GM12878 (cell line): ENCODE measurements at regions not wholly inside any gene's neighbourhood (a gene's known extent, or its start where the extent isn't known, plus 50 kb on each side); places are given as distances from the start of the nearest gene placed in this dataset.

Experiments used
- ATAC-seq: fragments of 200-7000 bp; cut with Tn5 transposase; 3 replicates; pipeline ENCODE4 v1.9.1; 2020; ENCODE audit warnings: mild to moderate bottlenecking, moderate library complexity
- BruUV-seq: library from RNA; stranded (reverse); fragments of 400-500 nt; replicated peaks from 2 replicates; lab custom pipeline; 2021; lab: Mats Ljungman, UMichigan
- CTCF ChIA-PET: fragments of 300-600 bp; sonication (Branson Sonifier 250); formaldehyde crosslinking; extraction: SDS; loops from one replicate; lab custom pipeline; 2021; ENCODE audit warnings: inconsistent platforms; lab: Yijun Ruan, JAX
- POLR2A ChIA-PET: fragments of 350-600 bp; formaldehyde crosslinking; extraction: SDS; loops from one replicate; lab custom pipeline; 2021; ENCODE audit warnings: inconsistent platforms; lab: Charles Lee
- RAD21 ChIA-PET: fragments of 300-600 bp; sonication (Branson Sonifier 250); formaldehyde crosslinking; loops from one replicate; lab custom pipeline; 2023; ENCODE audit warnings: antibody characterized with exemption; ENCODE audit not compliant: unreplicated experiment; lab: Charles Lee
- SMC1A ChIA-PET: fragments of 300-600 bp; sonication (Branson Sonifier 250); formaldehyde crosslinking; loops from one replicate; lab custom pipeline; 2023; ENCODE audit not compliant: unreplicated experiment, uncharacterized antibody; lab: Charles Lee
- DNase-seq: peaks from one replicate; pipeline ENCODE4 v3.0.0-alpha.2; 2011; ENCODE audit warnings: low read depth, low spot score
- FAIRE-seq: peaks from 3 replicates; lab custom pipeline; 2011; peaks lifted over from hg19 to GRCh38; lab: Jason Lieb, UNC
- H2AFZ ChIP-seq: 2 replicates; pipeline ENCODE4 v1.6.0; 2011; ENCODE audit warnings: low read depth, low read length, control low read depth; ENCODE audit not compliant: control insufficient read depth
- H3K27ac ChIP-seq: 2 replicates; pipeline ENCODE4 v1.5.1; 2011; ENCODE audit warnings: control low read depth; ENCODE audit not compliant: control insufficient read depth, insufficient read depth
- H3K27me3 ChIP-seq, 2 experiments: replicated peaks in 1 of 2; 2 replicates each; pipeline versions ENCODE4 v1.6.0 to v1.6.1; 2011; ENCODE audit warnings: low read length in 1 of 2; ENCODE audit not compliant: control insufficient read depth in 2 of 2, insufficient read depth in 2 of 2
- H3K36me3 ChIP-seq, 2 experiments: 2 replicates each; pipeline ENCODE4 v1.5.1; 2011; ENCODE audit warnings: low read length in 1 of 2; ENCODE audit not compliant: control insufficient read depth in 2 of 2, insufficient read depth in 2 of 2
- H3K4me1 ChIP-seq: 2 replicates; pipeline ENCODE4 v1.6.1; 2011; ENCODE audit warnings: mild to moderate bottlenecking, low read length, moderate library complexity, mixed read lengths; ENCODE audit not compliant: control insufficient read depth, insufficient read depth
- H3K4me2 ChIP-seq: 2 replicates; pipeline ENCODE4 v1.6.0; 2011; ENCODE audit warnings: control low read depth; ENCODE audit not compliant: control insufficient read depth, insufficient read depth
- H3K4me3 ChIP-seq: fragments of 200-600 bp; sonication (generic); 2 replicates; pipeline ENCODE4 v1.5.1; 2016
- H3K79me2 ChIP-seq: 2 replicates; pipeline ENCODE4 v1.6.0; 2011; ENCODE audit warnings: low read length; ENCODE audit not compliant: control insufficient read depth, insufficient read depth
- H3K9ac ChIP-seq: 2 replicates; pipeline ENCODE4 v1.8.0; 2011; ENCODE audit warnings: low read length, control low read depth, mixed read lengths; ENCODE audit not compliant: control insufficient read depth, insufficient read depth
- H3K9me3 ChIP-seq: replicated peaks from 3 replicates; pipeline ENCODE4 v1.5.1; 2011; ENCODE audit warnings: mild to moderate bottlenecking, low read length; ENCODE audit not compliant: control insufficient read depth, insufficient read depth
- H4K20me1 ChIP-seq: 2 replicates; pipeline ENCODE4 v1.6.0; 2011; ENCODE audit not compliant: control insufficient read depth, insufficient read depth
- FOS ChIP-seq: IDR thresholded peaks from 3 replicates; pipeline ENCODE4 v1.6.1; 2011; ENCODE audit warnings: borderline replicate concordance; ENCODE audit not compliant: insufficient read length; ENCODE audit errors: extremely low read depth
- GATAD2B ChIP-seq: fragments of 450-650 bp; conservative IDR thresholded peaks from 2 replicates; pipeline ENCODE4 v1.6.1; 2017; ENCODE audit warnings: low read depth, mild to moderate bottlenecking, moderate library complexity
- HDAC6 ChIP-seq: fragments of 200-600 bp; sonication (generic); IDR thresholded peaks from one replicate; pipeline ENCODE4 v1.8.0; 2017; ENCODE audit warnings: antibody characterized with exemption; ENCODE audit not compliant: unreplicated experiment
- KDM1A ChIP-seq: fragments of 200-600 bp; sonication (generic); IDR thresholded peaks from 2 replicates; pipeline ENCODE4 v1.6.1; 2016; ENCODE audit warnings: borderline replicate concordance
- MYC ChIP-seq: IDR thresholded peaks from 2 replicates; pipeline ENCODE4 v1.6.1; 2011; ENCODE audit warnings: mild to moderate bottlenecking, low read length, moderate library complexity, inconsistent platforms; ENCODE audit not compliant: insufficient read depth, insufficient replicate concordance, insufficient read length, severe bottlenecking
- NFXL1 ChIP-seq: fragments of 450-650 bp; IDR thresholded peaks from 2 replicates; pipeline ENCODE4 v1.6.1; 2017; ENCODE audit warnings: antibody characterized with exemption, mild to moderate bottlenecking, borderline replicate concordance
- NFYB ChIP-seq: IDR thresholded peaks from 2 replicates; pipeline ENCODE4 v1.6.1; 2011; ENCODE audit warnings: low read depth, mild to moderate bottlenecking, low read length, improper control_type of control experiment, moderate library complexity; ENCODE audit not compliant: insufficient read depth
- POLR2AphosphoS2 ChIP-seq: IDR thresholded peaks from 2 replicates; pipeline ENCODE4 v1.6.1; 2011; ENCODE audit warnings: low read depth, mild to moderate bottlenecking, low read length, improper control_type of control experiment, moderate library complexity
- RUNX3 ChIP-seq: IDR thresholded peaks from 2 replicates; pipeline ENCODE4 v1.6.1; 2012; ENCODE audit warnings: low read length, inconsistent platforms
- SMARCA5 ChIP-seq: fragments of 450-650 bp; IDR thresholded peaks from 2 replicates; pipeline ENCODE4 v1.6.1; 2017; ENCODE audit warnings: mild to moderate bottlenecking
- SPI1 ChIP-seq: IDR thresholded peaks from 2 replicates; pipeline ENCODE4 v1.6.1; 2011; ENCODE audit warnings: low read depth, mild to moderate bottlenecking, low read length, moderate library complexity, borderline replicate concordance; ENCODE audit not compliant: insufficient read depth
- SRF ChIP-seq, 2 experiments: IDR thresholded peaks; 2 replicates each; pipeline ENCODE4 v1.6.1; 2011; ENCODE audit warnings: low read depth in 2 of 2, low read length in 2 of 2, mild to moderate bottlenecking in 1 of 2, moderate library complexity in 1 of 2
- SUZ12 ChIP-seq: fragments of 200-600 bp; sonication (generic); IDR thresholded peaks from one replicate; pipeline ENCODE4 v1.6.1; 2018; ENCODE audit warnings: antibody characterized with exemption, mild to moderate bottlenecking; ENCODE audit not compliant: unreplicated experiment
- TAF1 ChIP-seq: IDR thresholded peaks from 2 replicates; pipeline ENCODE4 v1.6.1; 2011; ENCODE audit warnings: mild to moderate bottlenecking, low read depth, low read length, borderline replicate concordance
- ZBED1 ChIP-seq: IDR thresholded peaks from 2 replicates; pipeline ENCODE4 v1.6.1; 2016; ENCODE audit warnings: borderline replicate concordance
- ZNF207 ChIP-seq: fragments of 450-650 bp; IDR thresholded peaks from 2 replicates; pipeline ENCODE4 v1.6.1; 2014; ENCODE audit warnings: antibody characterized with exemption, mild to moderate bottlenecking, borderline replicate concordance
- WGBS: methylation state at CpG from one replicate; pipeline ENCODE4 v1.1.6; 2016; ENCODE audit warnings: low lambda C conversion rate; ENCODE audit not compliant: insufficient replicate concordance, insufficient coverage; ENCODE audit errors: missing lambda C conversion rate; 5-methylcytosine and 5-hydroxymethylcytosine counted together
- in situ Hi-C: fragments of 300-500 bp; cut with MboI; formaldehyde crosslinking; loops from 9 replicates; pipeline ENCODE4 v1.14.3; 2018; ENCODE audit warnings: mixed read lengths
- intact Hi-C: fragments of 100-400 bp; cut with micrococcal nuclease; formaldehyde crosslinking; loops from one replicate; pipeline ENCODE4 v1.14.2; 2022; ENCODE audit not compliant: unreplicated experiment
- TF ChIP-seq, protein P1 (sequence below): IDR thresholded peaks from 2 replicates; pipeline ENCODE4 v1.6.1; 2012; ENCODE audit warnings: low read depth, low read length, improper control_type of control experiment
- TF ChIP-seq, protein P2 (sequence below): fragments of 150-350 bp; IDR thresholded peaks from 2 replicates; pipeline ENCODE4 v1.6.1; 2014; ENCODE audit warnings: mild to moderate bottlenecking, low read depth, low read length
- TF ChIP-seq, protein P3 (sequence below): fragments of 450-650 bp; IDR thresholded peaks from 2 replicates; pipeline ENCODE4 v1.6.1; 2017; ENCODE audit warnings: mild to moderate bottlenecking, low read depth, inconsistent platforms; ENCODE audit not compliant: poor library complexity, severe bottlenecking

DNA sequence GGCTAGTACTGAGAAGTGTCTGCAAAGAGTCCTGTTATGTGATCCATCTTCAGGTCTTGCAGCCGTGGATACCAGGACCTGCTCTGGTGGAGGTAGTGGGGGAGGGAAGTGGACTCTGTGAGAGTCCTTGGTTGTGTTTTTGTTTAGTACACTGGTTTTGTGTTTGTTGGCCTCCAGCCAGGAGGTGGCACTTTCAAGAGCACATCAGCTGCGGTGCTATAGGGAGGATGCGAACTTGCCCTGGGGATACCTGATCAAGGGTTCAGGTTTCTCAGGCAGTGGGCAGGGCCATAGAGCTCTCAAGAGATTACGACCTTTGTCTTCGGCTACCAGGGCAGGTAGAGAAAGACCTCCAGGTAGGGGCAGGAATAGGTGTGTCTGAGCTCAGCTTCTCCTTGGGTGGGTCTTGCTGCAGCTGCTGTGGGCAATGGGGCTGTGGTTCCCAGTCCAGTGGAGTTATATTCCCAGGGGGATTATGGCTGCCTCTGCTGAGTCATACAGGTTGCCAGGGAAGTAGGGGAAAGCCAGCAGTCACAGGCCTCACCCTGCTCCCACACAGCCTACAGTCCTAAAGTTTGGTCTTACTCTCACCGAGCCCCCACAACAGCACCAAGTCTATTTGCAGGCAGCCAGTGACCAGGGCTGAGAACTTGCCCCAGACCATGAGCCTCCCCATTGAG lies 132.8 kb upstream of the NPHP3 start (continued):
- TF ChIP-seq KDM1A (no peak), RUNX3 (no peak), SMARCA5 (no peak), MYC (no peak)

DNA sequence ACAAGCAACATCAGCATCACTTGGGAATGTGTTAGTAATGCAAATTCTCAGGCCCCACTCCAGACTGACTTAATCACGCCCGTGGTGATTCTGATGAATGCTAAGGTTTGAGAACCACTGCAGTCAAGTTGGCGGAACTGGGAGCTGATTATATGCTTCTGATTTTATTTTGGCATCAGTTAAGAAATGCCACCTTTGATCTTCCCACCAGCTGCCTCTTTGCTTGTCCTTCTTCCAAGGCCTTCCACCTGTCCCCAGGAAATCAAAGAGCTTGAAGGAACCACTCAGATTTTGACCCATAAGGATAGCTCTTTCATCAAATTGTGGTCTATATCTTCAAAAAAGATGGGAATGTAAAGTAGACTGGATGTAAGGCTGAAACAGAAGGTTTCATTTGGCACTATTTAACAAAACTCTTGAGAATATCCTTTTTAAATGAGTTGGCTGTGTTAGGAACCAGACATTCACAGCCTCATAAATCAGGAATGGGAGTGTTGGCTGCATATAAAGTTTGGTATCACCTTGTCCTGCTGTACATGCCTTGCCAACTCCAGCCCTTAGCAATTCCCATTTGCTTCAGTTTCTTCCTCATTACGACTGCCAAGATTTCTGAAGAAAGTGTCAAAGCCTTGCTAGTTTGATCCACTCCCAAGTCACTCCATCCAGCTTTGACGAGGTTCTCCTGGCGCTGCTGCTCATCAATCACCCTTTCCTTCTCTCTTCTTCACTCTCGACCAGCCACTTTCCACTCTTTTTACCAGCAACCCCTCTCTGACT lies 125.8 kb upstream of the NPHP3 start:
- no TSS peak for BruUV-seq
- H3K9ac ChIP-seq, result no peak overlapping the region
- H3K36me3 ChIP-seq, result no peaks in the 10 kb centered on the region
- H3K4me1 ChIP-seq, result no peaks in the 10 kb centered on the region
- no peaks in the 10 kb centered on the region for H3K27me3 ChIP-seq
- ATAC-seq (no peak), FAIRE-seq (no peak), DNase-seq (no peak)
- no peaks in the 10 kb centered on the region for H3K79me2 ChIP-seq
- in situ Hi-C loops (no loop called here), intact Hi-C loops (no loop called here)
- SMC1A ChIA-PET, result no interaction called here
- RAD21 ChIA-PET, result no interaction called here
- no peak overlapping the region for H2AFZ ChIP-seq
- no peak overlapping the region for H3K27ac ChIP-seq
- H3K4me3 ChIP-seq, result no peak overlapping the region
- 7% methylated on average over 7 of the region's 7 CpGs for WGBS
- H3K4me2 ChIP-seq, result no peak overlapping the region
- CTCF ChIA-PET, result no interaction called here
- no peaks in the 10 kb centered on the region for H3K9me3 ChIP-seq
- H4K20me1 ChIP-seq, result no peaks in the 10 kb centered on the region
- POLR2A ChIA-PET, result no interaction called here
- TF ChIP-seq SPI1 (no peak), SUZ12 (no peak), SMARCA5 (no peak), HDAC6 (no peak), POLR2AphosphoS2 (no peak), SRF (IDR thresholded peaks at IDR 0.05; ENCODE audit: low read depth in 2 of 2, low read length in 2 of 2) (no peak), NFYB (no peak), GATAD2B (no peak), ZBED1 (no peak), ZNF207 (no peak), TAF1 (no peak), NFXL1 (no peak), FOS (no peak)
- TF ChIP-seq, protein P1, sequence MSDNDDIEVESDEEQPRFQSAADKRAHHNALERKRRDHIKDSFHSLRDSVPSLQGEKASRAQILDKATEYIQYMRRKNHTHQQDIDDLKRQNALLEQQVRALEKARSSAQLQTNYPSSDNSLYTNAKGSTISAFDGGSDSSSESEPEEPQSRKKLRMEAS, result no peak
- TF ChIP-seq, protein P2, sequence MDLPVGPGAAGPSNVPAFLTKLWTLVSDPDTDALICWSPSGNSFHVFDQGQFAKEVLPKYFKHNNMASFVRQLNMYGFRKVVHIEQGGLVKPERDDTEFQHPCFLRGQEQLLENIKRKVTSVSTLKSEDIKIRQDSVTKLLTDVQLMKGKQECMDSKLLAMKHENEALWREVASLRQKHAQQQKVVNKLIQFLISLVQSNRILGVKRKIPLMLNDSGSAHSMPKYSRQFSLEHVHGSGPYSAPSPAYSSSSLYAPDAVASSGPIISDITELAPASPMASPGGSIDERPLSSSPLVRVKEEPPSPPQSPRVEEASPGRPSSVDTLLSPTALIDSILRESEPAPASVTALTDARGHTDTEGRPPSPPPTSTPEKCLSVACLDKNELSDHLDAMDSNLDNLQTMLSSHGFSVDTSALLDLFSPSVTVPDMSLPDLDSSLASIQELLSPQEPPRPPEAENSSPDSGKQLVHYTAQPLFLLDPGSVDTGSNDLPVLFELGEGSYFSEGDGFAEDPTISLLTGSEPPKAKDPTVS, result no peak
- TF ChIP-seq, protein P3, sequence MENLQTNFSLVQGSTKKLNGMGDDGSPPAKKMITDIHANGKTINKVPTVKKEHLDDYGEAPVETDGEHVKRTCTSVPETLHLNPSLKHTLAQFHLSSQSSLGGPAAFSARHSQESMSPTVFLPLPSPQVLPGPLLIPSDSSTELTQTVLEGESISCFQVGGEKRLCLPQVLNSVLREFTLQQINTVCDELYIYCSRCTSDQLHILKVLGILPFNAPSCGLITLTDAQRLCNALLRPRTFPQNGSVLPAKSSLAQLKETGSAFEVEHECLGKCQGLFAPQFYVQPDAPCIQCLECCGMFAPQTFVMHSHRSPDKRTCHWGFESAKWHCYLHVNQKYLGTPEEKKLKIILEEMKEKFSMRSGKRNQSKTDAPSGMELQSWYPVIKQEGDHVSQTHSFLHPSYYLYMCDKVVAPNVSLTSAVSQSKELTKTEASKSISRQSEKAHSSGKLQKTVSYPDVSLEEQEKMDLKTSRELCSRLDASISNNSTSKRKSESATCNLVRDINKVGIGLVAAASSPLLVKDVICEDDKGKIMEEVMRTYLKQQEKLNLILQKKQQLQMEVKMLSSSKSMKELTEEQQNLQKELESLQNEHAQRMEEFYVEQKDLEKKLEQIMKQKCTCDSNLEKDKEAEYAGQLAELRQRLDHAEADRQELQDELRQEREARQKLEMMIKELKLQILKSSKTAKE, result no peak
